ENCODE measurements at regions not wholly inside any gene's neighbourhood (a gene's known extent, or its start where the extent isn't known, plus 50 kb on each side); places are given as distances from the start of the nearest gene placed in this dataset.
A peak's percentile ranks its signal among the peaks of the same experiment; 100 is the strongest.

DNA sequence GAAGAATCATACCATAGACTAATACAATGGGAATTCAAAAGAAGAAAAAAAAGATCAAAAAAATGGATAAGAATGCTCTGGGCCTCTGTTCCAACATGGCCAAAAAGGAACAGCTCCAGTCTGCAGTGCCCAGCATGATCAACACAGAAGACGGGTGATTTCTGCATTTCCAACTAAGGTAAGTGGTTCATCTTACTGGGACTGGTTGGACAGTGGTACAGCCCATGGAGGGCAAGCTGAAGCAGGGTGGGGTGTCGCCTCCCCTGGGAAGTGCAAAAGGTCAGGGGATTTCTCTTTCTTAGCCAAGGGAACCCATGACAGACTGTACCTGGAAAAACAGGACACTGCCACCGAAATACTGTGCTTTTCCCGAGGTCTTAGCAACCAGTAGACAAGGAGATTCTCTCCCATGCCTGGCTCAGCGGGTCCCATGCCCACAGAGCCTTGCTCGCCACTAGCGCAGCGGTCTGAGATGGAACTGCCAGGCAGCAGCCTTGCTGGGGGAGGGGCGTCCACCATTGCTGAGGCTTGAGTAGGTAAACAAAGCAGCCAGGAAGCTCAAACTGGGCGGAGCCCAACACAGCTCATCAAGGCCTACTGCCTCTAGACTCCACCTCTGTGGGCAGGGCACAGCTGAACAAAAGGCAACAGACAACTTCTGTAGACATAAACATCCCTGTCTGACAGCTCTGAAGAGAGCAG, 428.4 kb downstream of the MN1 start:
- no peak overlapping the region for H2AFZ ChIP-seq (ENCODE audit: low read length)
- H3K4me2 ChIP-seq (ENCODE audit: insufficient read depth, insufficient read length, low read length): peak overlapping the region; percentile 33

More for the DNA sequence above, 428.4 kb downstream of the MN1 start:
- Histone ChIP-seq H3K4me1 (ENCODE audit: insufficient read depth, low read length) (no peaks in the 10 kb centered on the region), H2BK120ac (ENCODE audit: low read depth, low read length, poor library complexity, severe bottlenecking) (no peak overlapping the region), H3K9me3 (ENCODE audit: control insufficient read depth, low read depth, low read length) (no peaks in the 10 kb centered on the region), H2BK20ac (ENCODE audit: low read depth, low read length, poor library complexity, severe bottlenecking) (no peak overlapping the region), H4K20me1 (ENCODE audit: control insufficient read depth, insufficient read depth, insufficient read length) (no peaks in the 10 kb centered on the region), H3T11ph (ENCODE audit: low read length) (no peak overlapping the region), H4K91ac (ENCODE audit: insufficient read length, low read depth, low read length) (no peak overlapping the region), H4K5ac (ENCODE audit: insufficient read length, low read depth, low read length) (no peak overlapping the region), H2BK5ac (ENCODE audit: insufficient read length, low read length) (no peak overlapping the region), H3K14ac (ENCODE audit: insufficient read depth, low read length) (0 out of 2 replicates have a peak overlapping the region, but pooled peaks have one; percentile 39), H3K79me2 (ENCODE audit: insufficient read depth, low read length) (no peaks in the 10 kb centered on the region), H3K79me1 (ENCODE audit: insufficient read depth, low read depth, low read length, poor library complexity, severe bottlenecking) (no peaks in the 10 kb centered on the region), H3K23ac (ENCODE audit: insufficient read length, low read depth, low read length) (no peak overlapping the region), H2BK12ac (ENCODE audit: insufficient read length, low read depth, low read length) (no peak overlapping the region), H2AK5ac (ENCODE audit: insufficient read length, low read length) (no peak overlapping the region), H3K9ac (ENCODE audit: extremely low read depth, insufficient read length, low read length) (no peak overlapping the region), H3K23me2 (ENCODE audit: insufficient read length, low read depth, low read length, poor library complexity, severe bottlenecking) (no peaks in the 10 kb centered on the region), H3K18ac (ENCODE audit: insufficient read length, low read depth, low read length) (no peak overlapping the region), H3K27ac (ENCODE audit: insufficient read length, low read depth, low read length) (no peak overlapping the region), H3K56ac (ENCODE audit: insufficient read length, low read depth, low read length) (no peak overlapping the region), H2BK15ac (ENCODE audit: low read depth, low read length) (no peak overlapping the region), H3K4ac (ENCODE audit: low read depth, low read length) (no peak overlapping the region), H4K8ac (replicated peaks; ENCODE audit: insufficient read length, low read depth, low read length) (no peak overlapping the region), H3K27me3 (ENCODE audit: insufficient read depth, low read length) (no peaks in the 10 kb centered on the region)
- peaks cover 27 to 37% of the 10 kb centered on the region in 2 experiments for H3K4me1 Mint-ChIP-seq
- TF ChIP-seq, protein P1, sequence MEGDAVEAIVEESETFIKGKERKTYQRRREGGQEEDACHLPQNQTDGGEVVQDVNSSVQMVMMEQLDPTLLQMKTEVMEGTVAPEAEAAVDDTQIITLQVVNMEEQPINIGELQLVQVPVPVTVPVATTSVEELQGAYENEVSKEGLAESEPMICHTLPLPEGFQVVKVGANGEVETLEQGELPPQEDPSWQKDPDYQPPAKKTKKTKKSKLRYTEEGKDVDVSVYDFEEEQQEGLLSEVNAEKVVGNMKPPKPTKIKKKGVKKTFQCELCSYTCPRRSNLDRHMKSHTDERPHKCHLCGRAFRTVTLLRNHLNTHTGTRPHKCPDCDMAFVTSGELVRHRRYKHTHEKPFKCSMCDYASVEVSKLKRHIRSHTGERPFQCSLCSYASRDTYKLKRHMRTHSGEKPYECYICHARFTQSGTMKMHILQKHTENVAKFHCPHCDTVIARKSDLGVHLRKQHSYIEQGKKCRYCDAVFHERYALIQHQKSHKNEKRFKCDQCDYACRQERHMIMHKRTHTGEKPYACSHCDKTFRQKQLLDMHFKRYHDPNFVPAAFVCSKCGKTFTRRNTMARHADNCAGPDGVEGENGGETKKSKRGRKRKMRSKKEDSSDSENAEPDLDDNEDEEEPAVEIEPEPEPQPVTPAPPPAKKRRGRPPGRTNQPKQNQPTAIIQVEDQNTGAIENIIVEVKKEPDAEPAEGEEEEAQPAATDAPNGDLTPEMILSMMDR (conservative IDR thresholded peaks at IDR 0.05): peak; percentile 59
- H3K36me3 Mint-ChIP-seq (ENCODE audit: insufficient read depth in 1 of 3, low read depth in 3 of 3): no peaks in the 10 kb centered on the region
- H3K4me3 Mint-ChIP-seq: peak overlapping the region; percentile 21 to 59; a peak in 3 of 5 replicates
- no CpG with 5 or more reads among the region's 10 CpGs for WGBS (ENCODE audit: extremely low coverage, insufficient read length, low lambda C conversion rate)
- peaks cover 7% of the 10 kb centered on the region for H3K27me3 Mint-ChIP-seq (ENCODE audit: low read depth)
- DNase-seq: peak; percentile 97
- H3K9me3 Mint-ChIP-seq: peaks cover 2 to 4% of the 10 kb centered on the region in 2 experiments; a peak in 1 of 5 replicates
- H3K27ac Mint-ChIP-seq: peak overlapping the region in 1 of 3 experiments; percentile 66; a peak in 2 of 7 replicates
